HepG2 (cell line): ENCODE measurements at regions not wholly inside any gene's neighbourhood (a gene's known extent, or its start where the extent isn't known, plus 50 kb on each side); places are given as distances from the start of the nearest gene placed in this dataset.

ENCODE experiments used
- ATAC-seq: fragments of 200-7000 bp; cut with Tn5 transposase; 3 replicates; pipeline ENCODE4 v1.9.1; 2020; ENCODE audit warnings: mild to moderate bottlenecking, moderate library complexity
- BruUV-seq: library from RNA; stranded (reverse); fragments of 400-500 nt; replicated peaks from 2 replicates; lab custom pipeline; 2021; lab: Mats Ljungman, UMichigan
- CTCF ChIA-PET: fragments of 300-600 bp; formaldehyde crosslinking; extraction: SDS; loops from one replicate; lab custom pipeline; 2021; ENCODE audit warnings: low total read pairs, inconsistent platforms, low intra/inter-chr PET ratio; lab: Yijun Ruan, JAX
- POLR2A ChIA-PET: fragments of 350-600 bp; sonication (Branson Sonifier 250); formaldehyde crosslinking; loops from one replicate; lab custom pipeline; 2020; ENCODE audit warnings: antibody characterized with exemption, inconsistent platforms; lab: Yijun Ruan, JAX
- DNase-seq: peaks from one replicate; pipeline ENCODE4 v3.0.0-alpha.2; 2015; ENCODE audit warnings: low spot score
- FAIRE-seq: peaks from 3 replicates; lab custom pipeline; 2011; peaks lifted over from hg19 to GRCh38; lab: Jason Lieb, UNC
- H2AFZ ChIP-seq: one replicate; pipeline ENCODE4 v1.6.1; 2011; ENCODE audit warnings: low read length, inconsistent platforms
- H3K27ac ChIP-seq: fragments of 300-600 bp; 3 replicates; pipeline ENCODE4 v1.8.0; 2011; ENCODE audit warnings: mixed run types, mild to moderate bottlenecking, mixed read lengths, low read length, inconsistent platforms; ENCODE audit not compliant: insufficient read depth; ENCODE audit errors: extremely low read length
- H3K27me3 ChIP-seq, 2 experiments: fragments of 200-600 bp in 1 of 2; 2 replicates in 1 of 2; 3 replicates in 1 of 2; pipeline versions ENCODE4 v1.6.0 to v1.8.0; 2011; ENCODE audit warnings: low read length in 2 of 2, mild to moderate bottlenecking in 2 of 2, moderate library complexity in 2 of 2, inconsistent platforms in 1 of 2; ENCODE audit not compliant: insufficient read depth in 2 of 2, control insufficient read depth in 1 of 2
- H3K36me3 ChIP-seq, 2 experiments: fragments of 200-600 bp in 1 of 2; replicated peaks in 1 of 2; 2 replicates in 1 of 2; 3 replicates in 1 of 2; pipeline versions ENCODE4 v1.5.1 to v1.8.0; 2011; ENCODE audit warnings: low read length in 2 of 2, inconsistent platforms in 1 of 2; ENCODE audit not compliant: insufficient read depth in 2 of 2, control insufficient read depth in 1 of 2
- H3K4me1 ChIP-seq: 2 replicates; pipeline ENCODE4 v1.5.1; 2012; ENCODE audit warnings: low read length, inconsistent platforms; ENCODE audit not compliant: insufficient read depth
- H3K4me2 ChIP-seq: 2 replicates; pipeline ENCODE4 v1.6.0; 2011; ENCODE audit warnings: low read depth, low read length, inconsistent platforms
- H3K4me3 ChIP-seq, 3 experiments: fragments of 200-600 bp in 1 of 3; sonication (generic), shearing (Covaris generic) in 1 of 3; replicated peaks in 1 of 3; 2 replicates each; pipeline ENCODE4 v1.5.1; 2011 to 2016; ENCODE audit warnings: low read length in 3 of 3, inconsistent platforms in 2 of 3, low read depth in 2 of 3, mild to moderate bottlenecking in 2 of 3, control low read depth in 1 of 3, mixed read lengths in 1 of 3; ENCODE audit not compliant: insufficient read depth in 1 of 3
- H3K79me2 ChIP-seq: one replicate; pipeline ENCODE4 v1.6.1; 2011; ENCODE audit warnings: low read length, inconsistent platforms; ENCODE audit not compliant: insufficient read depth
- H3K9ac ChIP-seq: 2 replicates; pipeline ENCODE4 v1.6.0; 2011; ENCODE audit warnings: mild to moderate bottlenecking, low read depth, low read length, inconsistent platforms; ENCODE audit not compliant: insufficient read depth
- H3K9me3 ChIP-seq: 2 replicates; pipeline ENCODE4 v1.5.1; 2012; ENCODE audit warnings: mild to moderate bottlenecking, low read length
- H4K20me1 ChIP-seq: 2 replicates; pipeline ENCODE4 v1.6.0; 2011; ENCODE audit warnings: inconsistent platforms, mild to moderate bottlenecking, low read length, moderate library complexity; ENCODE audit not compliant: insufficient read depth
- CSRNP1 ChIP-seq: sonication (generic); formaldehyde crosslinking; IDR thresholded peaks from 2 replicates; pipeline ENCODE4 v1.8.1; 2023; ENCODE audit warnings: mild to moderate bottlenecking, missing genetic modification reagents
- ETS1 ChIP-seq: sonication (generic); formaldehyde crosslinking; IDR thresholded peaks from 2 replicates; pipeline ENCODE4 v1.4.0; 2020; ENCODE audit warnings: missing genetic modification reagents
- GPN1 ChIP-seq: sonication (generic); formaldehyde crosslinking; IDR thresholded peaks from 2 replicates; pipeline ENCODE4 v1.5.1; 2020; ENCODE audit warnings: missing genetic modification reagents, borderline replicate concordance
- JUNB ChIP-seq: sonication (generic); formaldehyde crosslinking; IDR thresholded peaks from 2 replicates; pipeline ENCODE4 v1.8.0; 2022; ENCODE audit warnings: missing genetic modification reagents, mild to moderate bottlenecking, borderline replicate concordance
- NPAS2 ChIP-seq: sonication (generic); formaldehyde crosslinking; IDR thresholded peaks from 2 replicates; pipeline ENCODE4 v1.8.0; 2022; ENCODE audit warnings: mild to moderate bottlenecking, missing genetic modification reagents, borderline replicate concordance
- PTBP1 ChIP-seq: fragments of 200-400 bp; formaldehyde crosslinking; IDR thresholded peaks from 2 replicates; pipeline ENCODE4 v1.6.1; 2018; ENCODE audit warnings: low read length, low read depth; ENCODE audit not compliant: poor library complexity, severe bottlenecking
- REST ChIP-seq, 2 experiments: IDR thresholded peaks; 2 replicates each; pipeline ENCODE4 v1.6.1; 2011 to 2012; ENCODE audit warnings: low read length in 2 of 2, borderline replicate concordance in 1 of 2, low read depth in 1 of 2, mild to moderate bottlenecking in 1 of 2, moderate library complexity in 1 of 2
- SMAD1 ChIP-seq: sonication (generic); formaldehyde crosslinking; IDR thresholded peaks from 2 replicates; pipeline ENCODE4 v1.4.0; 2020; ENCODE audit warnings: missing genetic modification reagents, low read depth, mild to moderate bottlenecking, borderline replicate concordance
- ZHX1 ChIP-seq: sonication (generic); formaldehyde crosslinking; IDR thresholded peaks from 2 replicates; pipeline ENCODE4 v1.8.1; 2022; ENCODE audit warnings: low read depth, mild to moderate bottlenecking, missing genetic modification reagents
- ZNF34 ChIP-seq: sonication (generic); formaldehyde crosslinking; IDR thresholded peaks from 2 replicates; pipeline ENCODE4 v1.4.0; 2020; ENCODE audit warnings: mild to moderate bottlenecking, missing genetic modification reagents, borderline replicate concordance
- ZNF501 ChIP-seq: sonication (generic); formaldehyde crosslinking; IDR thresholded peaks from 2 replicates; pipeline ENCODE4 v1.5.1; 2020; ENCODE audit warnings: mild to moderate bottlenecking, moderate library complexity, missing genetic modification reagents
- ZNF572 ChIP-seq: sonication (generic); formaldehyde crosslinking; IDR thresholded peaks from 2 replicates; pipeline ENCODE4 v1.5.1; 2020; ENCODE audit warnings: mild to moderate bottlenecking, missing genetic modification reagents
- ZNF747 ChIP-seq: sonication (generic); formaldehyde crosslinking; IDR thresholded peaks from 2 replicates; pipeline ENCODE4 v1.8.1; 2023; ENCODE audit warnings: missing genetic modification reagents, mild to moderate bottlenecking, borderline replicate concordance
- ZNF816 ChIP-seq: sonication (generic); formaldehyde crosslinking; IDR thresholded peaks from 2 replicates; pipeline ENCODE4 v1.8.0; 2022; ENCODE audit warnings: missing genetic modification reagents, mild to moderate bottlenecking, borderline replicate concordance
- ZNF850 ChIP-seq: sonication (generic); formaldehyde crosslinking; conservative IDR thresholded peaks from 2 replicates; pipeline ENCODE4 v1.9.0; 2021; ENCODE audit warnings: mild to moderate bottlenecking, missing genetic modification reagents
- WGBS: methylation state at CpG from one replicate; pipeline ENCODE4 v1.1.6; 2017; ENCODE audit warnings: low lambda C conversion rate; 5-methylcytosine and 5-hydroxymethylcytosine counted together
- in situ Hi-C: cut with HindIII; loops from 2 replicates; pipeline ENCODE4 v1.10.0; 2017; ENCODE audit warnings: low pct_unique_long_range_greater_than_20kb; ENCODE audit not compliant: extremely low pct_ligation_motif_present
- intact Hi-C: fragments of 100-400 bp; cut with micrococcal nuclease; formaldehyde crosslinking; loops from one replicate; pipeline ENCODE4 v1.10.0; 2022; ENCODE audit not compliant: unreplicated experiment

- intact Hi-C loops (no loop called here), in situ Hi-C loops (no loop called here)
- no peaks in the 10 kb centered on the region for H3K79me2 ChIP-seq
- FAIRE-seq = no peak
- no peak overlapping the region for H3K4me2 ChIP-seq
- peaks cover 61% of the 10 kb centered on the region for H3K9me3 ChIP-seq
- no peak overlapping the region for H3K4me3 ChIP-seq
- H3K36me3 ChIP-seq = no peaks in the 10 kb centered on the region
- H4K20me1 ChIP-seq = no peaks in the 10 kb centered on the region
- 0% methylated on average over 2 of the region's 2 CpGs for WGBS
- no peak for ATAC-seq
- BruUV-seq = no TSS peak
- no peak overlapping the region for H3K27ac ChIP-seq
- ChIA-PET POLR2A (no interaction called here), CTCF (no interaction called here)
- no peak overlapping the region for H2AFZ ChIP-seq
- H3K9ac ChIP-seq = no peak overlapping the region
- no peak for DNase-seq
- H3K4me1 ChIP-seq = no peaks in the 10 kb centered on the region
- H3K27me3 ChIP-seq = no peaks in the 10 kb centered on the region
- no peak for TF ChIP-seq ZNF747 (CRISPR knock-in tag)
- no peak for TF ChIP-seq ZNF572 (CRISPR knock-in tag)
- TF ChIP-seq ZNF34 (CRISPR knock-in tag) = no peak
- TF ChIP-seq PTBP1 = no peak
- TF ChIP-seq ZHX1 = no peak
- no peak for TF ChIP-seq REST (IDR thresholded peaks at IDR 0.05; ENCODE audit: borderline replicate concordance in 1 of 2, low read depth in 1 of 2, low read length in 2 of 2)
- no peak for TF ChIP-seq SMAD1 (CRISPR knock-in tag)
- no peak for TF ChIP-seq JUNB (CRISPR knock-in tag)
- no peak for TF ChIP-seq ZNF850 (CRISPR knock-in tag)
- no peak for TF ChIP-seq ZNF816 (CRISPR knock-in tag)
- TF ChIP-seq ETS1 (CRISPR knock-in tag) = no peak
- no peak for TF ChIP-seq CSRNP1 (CRISPR knock-in tag)
- TF ChIP-seq GPN1 (CRISPR knock-in tag) = no peak
- TF ChIP-seq NPAS2 (CRISPR knock-in tag) = no peak
- TF ChIP-seq ZNF501 (CRISPR knock-in tag) = no peak
Observed at GRCh38 chr13:57003682-57004081, 137.0 kb upstream of the PRR20A start.
